Kidney (tissue), 13 donors: ENCODE measurements at regions not wholly inside any gene's neighbourhood (a gene's known extent, or its start where the extent isn't known, plus 50 kb on each side); places are given as distances from the start of the nearest gene placed in this dataset.
"Not testable (repeated sequence)": the region's sequence is repeated elsewhere in the genome, so short reads cannot be mapped to it uniquely, and the experiment has no call there.

ENCODE experiments used
- DNase-seq, 5 donors: peaks; one replicate each; pipeline ENCODE4 v3.0.0-alpha.2; 2013 to 2020
- FAIRE-seq: peaks from 2 replicates; lab custom pipeline; 2012; peaks lifted over from hg19 to GRCh38; lab: Jason Lieb, UNC
- H3K27ac ChIP-seq, 2 donors: one replicate each; pipeline ENCODE4 v1.7.0; 2013; ENCODE audit warnings: low read depth in 2 of 2, low read length in 2 of 2, inconsistent platforms in 1 of 2
- H3K27me3 ChIP-seq: one replicate; pipeline ENCODE4 v1.7.1; 2013; ENCODE audit warnings: low read length, inconsistent platforms; ENCODE audit not compliant: control insufficient read depth, insufficient read depth
- H3K36me3 ChIP-seq, 3 donors: one replicate each; pipeline versions ENCODE4 v1.7.0 to v1.7.1; 2013; ENCODE audit warnings: low read length in 3 of 3, control low read depth in 1 of 3, inconsistent platforms in 1 of 3; ENCODE audit not compliant: insufficient read depth in 3 of 3, control insufficient read depth in 2 of 3
- H3K4me1 ChIP-seq, 3 donors: one replicate each; pipeline versions ENCODE4 v1.7.0 to v1.7.1; 2013; ENCODE audit warnings: low read length in 3 of 3, inconsistent platforms in 1 of 3, low read depth in 1 of 3; ENCODE audit not compliant: control insufficient read depth in 2 of 3, insufficient read depth in 2 of 3
- H3K4me3 ChIP-seq, 3 donors: one replicate each; pipeline versions ENCODE4 v1.7.0 to v1.8.1; 2013; ENCODE audit warnings: low read length in 3 of 3, control low read depth in 1 of 3, inconsistent platforms in 1 of 3
- H3K9ac ChIP-seq, 3 donors: one replicate each; pipeline versions ENCODE4 v1.7.0 to v1.7.1; 2013; ENCODE audit warnings: low read length in 3 of 3, control low read depth in 1 of 3, inconsistent platforms in 1 of 3
- H3K9me3 ChIP-seq, 3 donors: one replicate each; pipeline versions ENCODE4 v1.7.0 to v1.7.1; 2013; ENCODE audit warnings: low read length in 3 of 3, control low read depth in 1 of 3, inconsistent platforms in 1 of 3; ENCODE audit not compliant: control insufficient read depth in 2 of 3, insufficient read depth in 1 of 3
- CTCF ChIP-seq: IDR thresholded peaks from 3 replicates; pipeline ENCODE4 v1.5.1; 2012; ENCODE audit warnings: mild to moderate bottlenecking, moderate library complexity, borderline replicate concordance; ENCODE audit not compliant: insufficient read depth; ENCODE audit errors: extremely low read depth
- intact Hi-C: fragments of 100-400 bp; cut with DNase I; formaldehyde crosslinking; loops from one replicate; pipeline ENCODE4 v1.11.1; 2022
- donor health status: control.
- donor health status: control.
- donor health status: control.
- donor health status: control.
- donor health status: control.
- donor health status: DM: yes; HTN: yes; CAD: no.
- donor health status: Normal renal cell carcinoma (clear cell type).

DNA sequence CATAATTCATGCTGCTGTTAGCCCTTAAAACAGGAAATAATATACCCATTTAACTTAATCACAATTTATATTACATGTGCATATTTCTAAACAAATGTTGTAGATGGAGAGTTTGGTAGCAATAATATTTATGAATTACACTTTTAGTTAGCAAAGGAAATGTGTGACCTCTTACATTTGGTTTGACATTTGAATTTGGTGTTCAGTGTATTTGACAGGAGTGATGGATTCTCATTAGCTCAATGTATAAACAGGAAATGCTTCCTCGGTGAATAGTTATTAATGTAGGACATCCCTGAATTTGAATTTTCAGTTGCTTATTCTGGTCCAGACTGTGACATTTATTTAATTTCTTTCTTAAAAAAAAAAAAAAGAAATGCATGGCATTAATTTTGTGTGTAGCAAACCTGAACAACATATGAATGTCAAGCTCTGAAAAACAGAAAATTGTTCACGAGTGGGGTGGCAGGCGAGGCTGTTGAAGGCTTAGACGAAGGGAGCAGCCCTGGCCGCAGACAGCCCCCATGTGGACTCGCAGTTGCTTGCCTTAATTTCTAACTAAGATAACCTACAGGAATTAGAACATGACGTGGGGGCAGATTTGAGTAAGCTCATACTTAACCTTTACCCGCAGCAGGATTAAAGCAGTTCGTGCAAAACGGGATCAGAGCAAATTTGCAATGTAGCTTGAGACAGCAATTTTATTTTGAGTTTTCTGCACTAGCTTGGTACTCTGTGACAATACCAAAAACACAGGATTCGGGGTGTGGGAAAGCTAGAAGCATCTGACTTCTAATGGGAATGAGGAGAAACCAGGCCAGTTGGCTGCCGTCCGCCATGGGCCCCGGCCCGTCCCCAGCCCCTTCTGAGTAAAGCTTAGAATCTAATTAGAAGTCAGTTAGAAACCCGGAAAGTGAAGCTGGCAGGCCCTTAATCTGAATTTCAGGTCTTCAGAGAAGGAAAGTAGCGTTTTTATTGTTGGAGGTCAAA, 134.3 kb downstream of the MACROH2A1 start:
- Histone ChIP-seq H3K36me3 (no peaks in the 10 kb centered on the region), H3K27ac (no peak overlapping the region), H3K9me3 (peaks cover 0 to 8% (median 0%) of the 10 kb centered on the region in 3 donors), H3K9ac (no peak overlapping the region), H3K27me3 (no peaks in the 10 kb centered on the region), H3K4me3 (no peak overlapping the region), H3K4me1 (peaks cover 0 to 2% (median 0%) of the 10 kb centered on the region in 3 donors)
- intact Hi-C loops: no loop called here
- no peak for TF ChIP-seq CTCF
- DNase-seq (peak in 1 of 5 donors; percentile 34), FAIRE-seq (no peak)

GRCh38 chr5:135263022-135263668, 135.9 kb downstream of the MACROH2A1 start:
- H3K4me1 ChIP-seq: peaks cover 0 to 2% (median 0%) of the 10 kb centered on the region in 3 donors
- no peaks in the 10 kb centered on the region for H3K36me3 ChIP-seq
- no peaks in the 10 kb centered on the region for H3K27me3 ChIP-seq
- intact Hi-C loops: no loop called here
- no peak overlapping the region for H3K9ac ChIP-seq
- no peak overlapping the region for H3K27ac ChIP-seq
- DNase-seq (peak in 1 of 5 donors; percentile 22), FAIRE-seq (no peak)
- TF ChIP-seq CTCF: no peak
- no peak overlapping the region for H3K4me3 ChIP-seq
- H3K9me3 ChIP-seq: peaks cover 0 to 8% (median 0%) of the 10 kb centered on the region in 3 donors

DNA sequence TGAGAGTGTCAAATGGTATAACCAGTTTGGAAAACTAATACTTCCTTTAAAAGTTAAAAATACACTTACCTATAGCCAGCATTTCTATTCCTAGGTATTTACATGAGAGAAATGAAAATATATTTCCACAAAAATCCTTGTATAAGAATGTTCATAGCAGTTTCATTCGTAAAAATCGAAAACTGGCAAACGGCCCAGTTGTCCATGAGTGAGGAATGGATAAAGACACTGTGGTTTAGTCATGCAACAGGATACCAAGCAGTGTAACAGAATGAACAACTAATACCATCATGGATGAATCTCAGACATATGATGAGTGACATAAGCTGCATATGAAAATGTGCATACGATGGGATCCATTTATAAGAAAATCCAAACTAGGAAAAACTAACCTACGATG, 136.7 kb downstream of the MACROH2A1 start:
- no peak overlapping the region for H3K27ac ChIP-seq
- DNase-seq: no peak
- TF ChIP-seq CTCF: no peak
- H3K9ac ChIP-seq: no peak overlapping the region
- no peaks in the 10 kb centered on the region for H3K27me3 ChIP-seq
- peaks cover 0 to 8% (median 0%) of the 10 kb centered on the region in 3 donors for H3K9me3 ChIP-seq
- no peak for FAIRE-seq
- H3K4me3 ChIP-seq: no peak overlapping the region
- peaks cover 0 to 2% (median 0%) of the 10 kb centered on the region in 3 donors for H3K4me1 ChIP-seq
- H3K36me3 ChIP-seq: no peaks in the 10 kb centered on the region
- intact Hi-C loops: no loop called here

- H3K27me3 ChIP-seq, H3K36me3 ChIP-seq, H3K9me3 ChIP-seq, H3K4me1 ChIP-seq, DNase-seq, H3K4me3 ChIP-seq, FAIRE-seq, intact Hi-C loops, H3K9ac ChIP-seq, H3K27ac ChIP-seq: not testable (repeated sequence)
These were observed 138.9 kb downstream of the MACROH2A1 start for GRCh38 chr5:135260108-135260507.
